OCI-LY7 (cell line): ENCODE measurements at regions not wholly inside any gene's neighbourhood (a gene's known extent, or its start where the extent isn't known, plus 50 kb on each side); places are given as distances from the start of the nearest gene placed in this dataset.

Experiments
- CTCF ChIP-seq: fragments of 200-600 bp; sonication (generic); conservative IDR thresholded peaks from 2 replicates; pipeline ENCODE4 v1.5.1; 2014; ENCODE audit warnings: mild to moderate bottlenecking, antibody characterized with exemption, low read length, moderate library complexity, mixed read lengths
- EZH2phosphoT487 ChIP-seq: fragments of 200-600 bp; sonication (generic); IDR thresholded peaks from 2 replicates; pipeline ENCODE4 v1.6.1; 2018; ENCODE audit warnings: low read depth, borderline replicate concordance, mild to moderate bottlenecking, mixed run types, antibody characterized with exemption, low read length, moderate library complexity, mixed read lengths

GRCh38 chr10:8889538-8889937 is 835.0 kb downstream of the GATA3 start:
- TF ChIP-seq CTCF (no peak), EZH2phosphoT487 (no peak)
